COLO668 (cell line): ENCODE measurements at regions not wholly inside any gene's neighbourhood (a gene's known extent, or its start where the extent isn't known, plus 50 kb on each side); places are given as distances from the start of the nearest gene placed in this dataset.
"Not testable (repeated sequence)": the region's sequence is repeated elsewhere in the genome, so short reads cannot be mapped to it uniquely, and the experiment has no call there.

Experiments used
- DNase-seq: peaks from one replicate; lab custom pipeline; 2025; ENCODE audit not compliant: unreplicated experiment; lab: John Stamatoyannopoulos, UW

DNA sequence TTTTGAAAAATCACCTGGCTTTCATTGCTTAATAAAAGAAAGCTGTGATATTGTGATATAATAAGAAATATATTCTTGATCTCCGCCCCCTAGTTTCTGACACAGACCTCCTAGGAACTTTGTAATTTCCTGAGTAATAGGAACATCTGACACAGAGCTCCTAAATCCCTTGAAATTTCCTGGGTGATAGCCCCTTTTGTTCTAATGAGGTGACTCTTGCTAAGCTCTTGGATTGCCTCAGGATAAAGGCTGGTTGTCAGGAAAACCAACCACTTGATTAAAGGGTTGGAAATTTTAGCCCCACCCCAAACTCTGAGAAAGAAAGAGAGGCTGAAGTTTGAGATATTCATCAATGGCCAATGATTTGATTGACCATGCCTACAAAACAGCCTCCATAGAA lies 326.4 kb upstream of the KIF2B start:
- no peak for DNase-seq

DNA sequence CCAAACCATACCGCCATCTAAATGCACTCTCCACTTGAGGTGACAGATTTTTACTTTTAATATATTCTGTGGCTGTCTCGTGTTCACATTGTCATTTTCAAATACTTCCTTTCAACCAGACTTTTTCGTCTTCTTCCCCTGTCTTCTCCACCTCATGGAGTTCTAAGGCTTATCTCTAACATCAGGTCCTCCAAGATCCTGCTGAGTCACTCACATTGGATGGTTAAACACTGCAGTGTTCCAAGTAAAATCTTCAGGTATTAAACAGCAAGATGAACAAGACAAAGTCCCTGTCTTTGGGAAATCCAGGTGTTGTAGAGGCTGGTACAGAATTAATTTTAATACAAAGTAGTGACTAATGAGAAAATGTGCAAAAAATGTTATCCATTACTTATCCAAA lies 330.2 kb upstream of the KIF2B start:
- no peak for DNase-seq

DNA sequence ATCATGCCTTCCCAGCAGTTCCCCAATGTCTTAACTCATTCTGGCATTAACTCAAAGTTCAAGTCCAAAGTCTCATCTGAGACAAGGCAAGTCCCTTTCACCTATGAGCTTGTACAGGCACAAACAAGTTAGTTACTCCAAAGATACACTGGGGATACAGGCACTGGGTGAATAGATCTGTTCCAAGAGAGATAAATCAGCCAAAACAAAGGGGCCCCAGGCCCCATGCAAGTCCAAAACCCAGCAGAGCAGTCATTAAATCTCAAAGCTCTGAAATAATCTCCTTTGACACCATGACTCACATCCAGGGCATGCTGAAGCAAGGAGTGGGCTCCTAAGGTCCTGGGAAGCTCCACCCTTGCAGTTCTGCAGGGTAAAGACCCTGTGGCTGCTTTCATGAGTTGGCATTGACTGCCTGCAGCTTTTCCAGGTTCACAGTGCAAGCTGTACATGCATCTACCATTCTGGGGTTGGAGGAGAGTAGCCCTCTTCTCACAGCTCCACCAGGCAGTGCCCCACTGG lies 332.2 kb upstream of the KIF2B start:
- DNase-seq: no peak

DNA sequence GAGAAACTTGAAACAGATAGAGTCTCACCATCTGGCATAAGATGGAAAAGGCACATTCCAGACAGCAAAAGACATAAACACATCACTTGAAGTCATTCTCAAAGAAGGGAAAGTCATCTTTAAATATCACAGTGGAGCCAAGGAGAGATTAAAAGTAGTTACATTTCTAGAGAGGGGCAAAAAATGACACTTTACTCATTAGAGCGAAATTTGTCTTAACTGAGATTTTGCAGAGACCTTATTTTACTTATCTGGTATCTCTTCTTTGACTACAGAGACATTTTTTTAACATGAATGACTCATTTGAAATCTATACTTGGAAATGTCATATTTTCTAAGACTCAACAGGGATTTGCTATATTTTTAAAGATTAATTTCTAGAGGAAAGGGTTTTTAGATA lies 339.0 kb upstream of the KIF2B start:
- DNase-seq: no peak

DNA sequence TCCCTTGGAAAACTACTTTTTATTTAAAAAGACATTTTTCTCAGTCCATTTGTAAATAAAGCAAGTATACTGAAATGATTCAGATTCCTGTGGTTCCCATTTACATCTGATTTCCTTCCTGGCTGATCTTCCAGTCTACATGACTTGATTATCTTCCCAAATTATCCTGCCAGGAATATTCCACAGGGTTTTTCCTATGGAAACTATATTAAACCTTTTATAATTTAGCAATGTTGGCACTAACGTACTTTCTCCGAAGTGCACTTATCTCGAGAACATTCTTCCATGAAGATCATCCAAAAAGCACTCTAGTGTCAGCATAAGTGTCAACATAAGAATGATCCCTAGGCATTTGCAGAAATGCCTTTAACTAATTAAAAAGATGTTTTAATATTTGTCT lies 347.7 kb upstream of the KIF2B start:
- DNase-seq: no peak

DNA sequence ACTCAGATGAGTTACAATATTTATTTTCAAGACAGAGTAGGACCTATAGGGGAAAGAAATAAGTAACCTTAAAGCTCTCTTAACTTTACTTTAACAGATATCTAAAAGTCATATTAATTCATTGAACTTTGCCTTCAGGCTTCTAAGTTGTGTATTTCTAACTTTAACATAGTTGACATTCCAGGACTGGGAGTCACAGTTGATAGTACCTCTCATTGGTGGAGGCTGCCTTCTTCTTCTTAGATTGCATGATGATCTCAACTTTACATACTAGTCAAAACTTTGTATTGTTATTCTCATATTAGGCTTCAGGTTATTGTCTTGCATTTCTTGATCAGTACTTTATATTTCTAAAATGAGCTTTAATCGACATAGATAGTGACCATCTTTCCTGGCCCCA lies 350.1 kb upstream of the KIF2B start:
- DNase-seq: no peak

DNA sequence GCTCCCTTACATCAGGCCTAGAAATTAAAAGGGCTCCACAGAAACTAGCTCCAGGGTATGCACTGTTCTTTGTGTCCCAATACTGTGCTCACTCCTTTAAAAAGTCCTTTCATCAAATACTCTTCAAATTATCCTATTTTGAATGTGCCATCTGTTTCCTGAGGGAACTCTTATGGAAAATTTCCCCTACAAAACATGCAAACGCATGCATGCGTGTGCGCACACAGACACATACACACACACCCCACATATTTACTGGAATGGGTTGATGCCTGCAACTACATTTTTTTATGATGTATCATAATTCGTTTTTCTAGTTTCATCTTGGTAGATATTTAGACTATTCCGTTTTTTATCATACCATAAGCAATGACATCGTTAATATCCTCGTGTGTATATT lies 351.2 kb upstream of the KIF2B start:
- DNase-seq: no peak

DNA sequence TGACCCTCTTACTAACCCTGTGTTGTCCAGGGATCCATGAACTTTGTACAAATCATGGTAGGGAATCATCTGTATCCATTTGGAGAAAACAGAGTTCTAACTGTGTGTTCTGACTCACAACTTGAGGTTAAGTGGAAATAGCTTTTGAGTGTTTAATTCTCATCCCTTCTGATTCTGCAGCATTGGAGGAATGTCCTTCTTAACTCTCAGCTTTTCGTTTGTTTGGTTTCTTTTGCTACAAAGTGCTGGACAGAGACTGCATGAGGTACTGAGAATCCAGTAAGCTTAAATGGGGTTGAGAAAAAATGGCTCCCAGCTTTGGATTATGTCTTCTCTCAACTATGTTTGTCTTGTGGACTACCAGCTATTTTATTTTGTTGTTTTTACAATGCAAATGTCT lies 352.1 kb upstream of the KIF2B start:
- no peak for DNase-seq

DNA sequence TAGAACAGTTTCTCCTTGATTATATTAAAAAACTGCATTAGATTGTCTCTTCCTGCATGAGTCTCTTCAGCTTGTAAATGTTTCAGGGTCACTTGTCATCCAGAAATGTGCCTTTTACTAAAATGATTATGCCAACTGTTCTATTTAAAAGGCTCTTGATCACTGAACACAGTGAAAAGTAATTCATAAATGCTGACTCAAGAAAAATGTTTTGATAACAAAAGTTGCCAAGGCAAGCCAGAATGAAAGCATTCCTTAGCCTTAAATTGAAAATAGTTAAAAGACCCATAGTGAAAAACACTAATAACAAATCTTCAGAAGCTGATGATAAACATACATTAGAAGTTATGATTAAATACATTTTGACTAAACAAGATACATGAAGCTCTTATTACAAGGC lies 356.0 kb upstream of the KIF2B start:
- no peak for DNase-seq

DNA sequence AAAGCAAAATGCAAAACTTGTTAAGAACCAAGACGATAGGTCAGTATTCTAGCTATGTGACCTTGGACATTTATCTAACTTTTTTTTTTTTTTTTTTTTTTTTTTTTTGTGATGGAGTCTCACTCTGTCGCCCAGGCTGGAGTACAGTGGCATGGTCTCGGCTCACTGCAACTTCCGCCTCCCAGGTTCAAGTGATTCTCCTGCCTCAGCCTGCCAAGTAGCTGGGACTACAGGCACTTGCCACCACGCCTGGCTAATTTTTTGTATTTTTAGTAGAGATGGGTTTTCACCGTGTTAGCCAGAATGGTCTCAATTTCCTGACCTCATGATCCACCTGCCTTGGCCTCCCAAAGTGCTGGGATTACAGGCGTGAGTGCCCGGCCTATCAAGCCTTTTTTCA lies 358.3 kb upstream of the KIF2B start:
- not testable (repeated sequence) for DNase-seq

DNA sequence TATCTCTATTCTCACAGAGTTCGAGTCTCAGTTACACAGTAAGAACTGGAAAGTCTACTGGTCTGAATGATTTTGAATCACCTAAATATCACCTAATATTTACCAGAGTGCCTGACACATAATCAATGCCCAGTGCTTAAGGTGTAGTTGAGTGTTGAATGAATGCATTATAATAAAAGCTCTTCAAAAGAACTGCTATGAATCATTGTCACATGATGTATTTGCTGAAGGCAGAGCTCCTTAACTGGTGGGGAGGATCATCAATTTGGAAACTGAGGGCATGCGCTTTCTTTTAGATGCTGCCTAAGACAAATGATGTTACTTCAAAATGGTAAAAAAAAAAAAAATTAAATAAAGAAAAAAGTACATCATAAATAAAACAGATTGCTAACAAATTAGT lies 359.4 kb upstream of the KIF2B start:
- no peak for DNase-seq

DNA sequence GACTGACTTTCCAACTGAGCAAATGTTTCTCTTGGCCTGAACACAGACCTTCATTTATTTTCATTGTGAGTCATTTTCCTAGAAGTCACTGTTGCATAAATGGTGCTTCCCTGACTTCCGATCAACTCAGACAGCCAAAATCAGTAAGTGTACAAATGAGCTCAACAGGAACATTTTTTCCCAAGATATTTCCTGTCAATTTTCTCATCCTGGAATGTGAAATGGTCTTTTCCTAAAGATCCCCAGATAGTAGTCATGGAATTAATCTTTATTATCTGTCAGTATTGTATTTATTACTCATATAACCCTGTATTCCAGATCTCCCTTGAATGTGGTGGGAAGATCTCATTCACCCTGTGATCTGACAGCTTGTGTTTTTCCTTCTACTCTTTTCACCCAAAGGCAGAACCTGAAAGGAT lies 360.3 kb upstream of the KIF2B start:
- DNase-seq: no peak

DNA sequence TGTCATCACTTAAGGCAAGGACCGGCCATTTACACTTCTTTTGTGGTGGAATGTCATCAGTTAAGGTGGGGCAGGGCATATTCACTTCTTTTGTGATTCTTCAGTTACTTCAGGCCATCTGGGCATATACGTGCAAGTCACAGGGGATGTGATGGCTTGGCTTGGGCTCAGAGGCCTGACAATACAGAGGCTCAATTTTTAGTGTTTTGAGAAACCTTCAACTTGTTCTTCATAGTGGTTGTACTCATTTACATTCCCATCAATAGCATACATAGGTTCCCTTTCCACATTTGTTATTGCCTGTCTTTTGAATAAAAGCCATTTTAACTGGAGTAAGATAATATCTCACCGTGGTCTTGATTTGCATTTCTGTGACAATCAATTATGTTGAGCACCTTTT lies 366.8 kb upstream of the KIF2B start:
- DNase-seq: not testable (repeated sequence)

DNA sequence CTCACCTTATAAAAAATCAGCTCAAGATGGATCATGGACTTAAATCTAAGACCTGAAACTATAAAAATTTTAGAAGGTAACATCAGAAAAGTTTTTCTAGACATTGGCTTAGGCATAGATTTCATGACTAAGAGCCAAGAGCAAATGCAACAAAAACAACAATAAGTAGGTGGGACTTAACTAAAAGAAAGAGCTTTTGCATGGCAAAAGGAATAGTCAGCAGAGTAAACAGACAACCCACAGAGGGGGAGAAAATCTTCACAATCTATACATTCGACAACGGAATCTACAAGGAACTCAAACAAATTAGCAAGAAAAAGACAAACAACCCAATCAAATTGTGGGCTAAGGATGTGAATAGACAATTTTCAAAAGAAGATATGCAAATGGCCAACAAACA lies 368.4 kb upstream of the KIF2B start:
- no peak for DNase-seq

DNA sequence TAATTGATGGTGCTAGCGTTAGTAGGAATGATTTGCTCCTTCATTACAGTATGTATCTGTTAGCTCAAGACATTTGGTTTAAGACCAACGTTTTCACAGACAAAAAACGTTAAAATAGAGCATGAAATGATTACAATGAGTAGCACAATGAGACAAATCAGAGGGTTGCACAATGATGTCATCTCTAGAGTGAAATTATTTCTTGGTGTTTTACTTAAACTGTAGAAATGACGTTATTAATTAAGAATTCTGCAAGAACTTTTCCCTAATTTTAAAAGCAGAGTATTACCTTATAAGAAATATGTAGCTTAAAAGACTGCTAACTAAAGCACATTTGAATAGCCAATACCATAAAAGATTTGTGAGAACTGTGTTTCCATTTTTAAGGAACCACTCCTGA lies 373.4 kb upstream of the KIF2B start:
- DNase-seq: no peak

DNA sequence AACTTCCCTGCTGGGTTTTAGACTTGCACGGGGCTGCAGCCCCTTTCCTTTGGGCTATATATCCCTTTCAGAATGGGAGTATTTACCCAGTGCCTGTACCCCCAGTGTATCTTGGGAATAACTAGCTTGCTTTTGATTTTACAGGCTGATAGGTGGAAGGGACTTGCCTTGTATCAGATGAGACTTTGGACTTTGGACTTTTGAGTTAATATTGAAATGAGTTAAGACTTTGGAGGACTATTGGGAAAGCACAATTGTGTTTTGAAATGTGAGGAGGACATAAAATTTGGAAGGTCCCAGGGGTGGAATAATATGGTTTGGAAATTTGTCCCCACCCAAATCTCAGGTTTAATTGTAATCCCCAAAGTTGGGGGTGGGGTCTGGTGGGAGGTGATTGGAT lies 393.8 kb upstream of the KIF2B start:
- DNase-seq: no peak

DNA sequence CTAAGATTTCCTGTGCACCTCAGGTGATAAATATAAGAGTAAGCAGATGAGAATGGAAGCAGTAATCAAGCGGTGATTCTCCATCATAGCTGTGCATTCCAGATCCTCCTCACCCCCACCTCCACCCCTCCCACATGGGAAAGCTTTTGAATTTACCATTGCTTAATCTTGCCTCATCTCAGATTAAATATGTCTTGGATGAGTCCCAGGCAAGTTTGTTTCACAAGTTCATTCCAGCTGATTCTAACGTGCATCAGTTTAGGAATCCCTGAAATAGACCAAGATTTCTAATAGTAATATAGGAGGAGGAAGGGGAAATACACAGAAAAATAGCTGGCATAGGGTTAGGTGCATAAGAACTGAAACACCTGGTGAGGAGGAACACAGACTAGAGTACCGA lies 396.2 kb upstream of the KIF2B start:
- DNase-seq: no peak

DNA sequence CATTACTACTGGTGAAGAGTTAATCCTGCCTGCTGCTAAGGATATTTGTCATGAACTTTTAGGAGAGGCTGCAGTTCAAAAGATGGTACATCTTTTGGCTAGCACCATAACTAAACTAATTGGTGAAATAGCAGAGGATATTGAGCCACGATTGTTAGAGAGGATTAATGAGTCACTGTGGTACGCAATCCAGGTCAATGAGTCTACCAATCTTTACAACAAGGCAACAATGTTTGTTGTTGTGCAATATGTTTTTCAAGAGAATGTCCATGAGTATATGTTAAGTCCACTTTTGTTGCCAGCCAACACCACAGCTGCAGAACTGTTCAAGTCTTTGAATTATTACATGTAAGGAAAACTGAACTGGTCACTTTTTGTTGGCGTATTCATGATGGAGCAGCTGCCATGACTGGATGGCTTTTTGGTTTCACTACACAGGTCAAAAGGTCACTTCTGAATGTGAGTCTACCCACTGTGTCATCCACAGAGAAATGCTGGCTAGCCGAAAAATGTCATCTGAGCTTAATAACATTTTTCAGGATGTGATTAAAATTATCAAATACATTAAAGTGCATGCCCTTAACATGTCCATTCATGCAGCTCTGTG lies 402.6 kb upstream of the KIF2B start:
- no peak for DNase-seq

DNA sequence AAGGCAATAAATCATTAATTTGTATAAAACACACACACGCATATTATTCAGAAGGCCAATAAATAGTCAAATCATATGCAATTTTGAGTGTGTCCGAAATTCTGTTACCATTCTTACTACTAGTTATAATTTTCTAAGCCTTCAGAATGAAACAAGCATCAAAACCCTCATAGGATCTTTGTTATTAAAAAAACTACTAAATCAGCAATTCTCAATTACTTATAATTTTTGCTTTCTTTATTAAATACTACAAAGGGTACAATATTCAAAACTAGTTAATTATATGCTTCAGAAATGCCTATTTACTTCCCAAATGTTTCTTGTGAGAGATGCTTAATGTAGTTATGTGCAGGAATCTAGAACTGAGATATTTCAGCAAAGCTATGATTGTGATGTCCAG lies 413.1 kb upstream of the KIF2B start:
- no peak for DNase-seq

DNA sequence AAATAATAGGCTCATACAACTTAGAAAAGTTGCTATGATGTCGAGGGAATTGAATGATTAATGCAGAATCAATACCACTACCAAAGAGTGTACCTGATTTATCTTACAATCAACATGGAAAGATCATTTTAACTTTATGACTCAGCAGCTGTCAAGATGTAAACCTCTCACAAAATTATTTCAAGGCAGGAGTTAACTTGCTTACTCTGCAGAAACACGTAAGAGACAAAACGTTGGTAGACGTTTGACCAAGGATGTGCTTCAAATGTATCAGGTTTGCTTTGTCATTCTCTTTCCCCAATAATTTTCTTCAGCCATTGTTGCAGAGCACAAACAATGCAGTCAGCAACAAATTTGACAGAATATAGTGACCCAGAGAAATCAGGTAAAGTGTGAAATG lies 415.8 kb upstream of the KIF2B start:
- DNase-seq: no peak

DNA sequence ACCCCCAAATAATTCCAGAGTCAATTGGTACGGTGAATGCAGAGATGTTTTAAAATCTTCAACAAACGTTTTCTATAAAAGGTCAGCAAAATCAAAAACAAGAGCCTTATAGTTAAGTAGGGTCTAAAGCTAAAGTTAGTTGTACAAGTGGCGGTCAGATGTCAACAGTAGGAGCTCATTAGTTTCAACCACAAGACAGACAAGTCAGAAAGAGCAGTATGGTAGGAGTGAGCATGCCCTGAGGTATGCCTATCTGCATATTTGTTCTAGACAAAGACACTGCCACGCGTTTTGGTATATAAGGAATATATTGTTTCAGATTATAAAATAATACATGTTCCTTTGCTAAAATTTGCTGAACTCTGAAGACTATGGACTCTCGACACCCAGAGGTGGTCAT lies 431.5 kb upstream of the KIF2B start:
- DNase-seq: no peak

DNA sequence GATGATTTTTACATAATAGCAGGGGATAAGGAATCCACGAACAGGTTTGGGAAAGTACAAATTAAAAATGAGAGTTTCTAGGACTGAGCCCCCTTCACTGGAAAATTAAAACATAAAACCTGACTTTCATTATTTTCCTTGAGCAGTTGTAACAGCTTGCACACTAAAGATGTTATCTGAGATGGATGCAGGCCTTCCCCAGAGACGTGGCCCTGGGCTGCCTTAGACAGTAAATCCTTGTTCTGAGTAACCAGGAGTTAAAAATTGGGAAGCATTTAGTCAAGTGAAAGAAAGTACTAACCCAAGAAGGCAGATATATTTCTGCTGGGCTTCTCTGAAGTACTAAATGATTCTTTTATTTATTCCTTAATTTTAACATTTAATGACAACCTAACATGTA lies 432.2 kb upstream of the KIF2B start:
- no peak for DNase-seq

DNA sequence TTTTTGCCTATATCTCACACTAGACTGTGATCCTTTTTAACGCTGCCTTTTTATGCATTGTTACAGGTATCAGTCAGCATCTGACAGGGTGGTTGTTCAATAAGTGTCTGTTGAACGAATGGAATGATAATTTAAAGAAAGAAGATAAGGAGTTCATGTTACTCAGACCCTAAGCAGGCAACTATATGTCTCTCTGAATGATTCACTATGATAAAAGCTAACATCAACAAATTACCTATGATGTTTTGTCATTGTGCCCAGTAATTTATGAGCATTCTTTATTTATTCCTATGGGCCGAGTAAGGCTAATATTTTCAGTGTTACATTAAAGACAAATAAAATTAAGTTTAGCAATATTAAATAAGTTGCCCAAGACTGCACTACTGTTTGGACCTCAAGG lies 435.0 kb upstream of the KIF2B start:
- DNase-seq: no peak

DNA sequence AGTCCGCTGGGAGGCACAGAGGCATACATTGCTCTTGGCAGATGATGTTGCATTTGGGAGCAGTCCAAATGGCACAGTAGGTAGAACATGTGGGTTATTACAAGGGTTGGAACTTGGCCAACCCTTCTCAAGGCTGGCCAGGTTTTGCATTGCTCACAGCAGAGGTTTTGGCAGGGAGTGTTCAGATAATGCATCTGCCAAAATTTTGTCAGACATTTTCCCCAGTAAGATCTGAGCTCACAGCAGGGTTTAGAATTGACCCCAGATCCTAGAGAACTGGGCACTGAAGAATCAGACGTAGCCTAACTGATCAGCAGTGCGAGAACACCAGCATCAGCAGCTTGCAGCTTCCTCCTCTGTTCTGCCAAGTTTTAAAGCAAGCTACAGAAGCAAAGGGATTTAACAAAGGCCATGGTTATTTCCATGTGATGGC lies 468.8 kb upstream of the KIF2B start:
- DNase-seq: no peak
